Endodermal cell (in vitro differentiated cells): ENCODE measurements at regions not wholly inside any gene's neighbourhood (a gene's known extent, or its start where the extent isn't known, plus 50 kb on each side); places are given as distances from the start of the nearest gene placed in this dataset.

Source experiments
- DNase-seq: peaks from one replicate; pipeline ENCODE4 v3.0.0-alpha.2; 2017
- H3K27ac ChIP-seq: 2 replicates; pipeline ENCODE4 v1.5.1; 2013; ENCODE audit warnings: mild to moderate bottlenecking, low read depth, low read length, moderate library complexity
- H3K27me3 ChIP-seq: 2 replicates; pipeline ENCODE4 v1.6.1; 2013; ENCODE audit warnings: mild to moderate bottlenecking, low read length, moderate library complexity; ENCODE audit not compliant: insufficient read depth, control insufficient read depth, poor library complexity, severe bottlenecking
- H3K36me3 ChIP-seq: 2 replicates; pipeline ENCODE4 v1.7.0; 2013; ENCODE audit warnings: mild to moderate bottlenecking, low read length, moderate library complexity; ENCODE audit not compliant: control insufficient read depth, insufficient read depth
- H3K4me1 ChIP-seq: one replicate; pipeline ENCODE4 v1.7.0; 2013; ENCODE audit warnings: low read length; ENCODE audit not compliant: control insufficient read depth, insufficient read depth
- H3K4me3 ChIP-seq: 2 replicates; pipeline ENCODE4 v1.5.1; 2013; ENCODE audit warnings: mild to moderate bottlenecking, low read length, moderate library complexity
- H3K9ac ChIP-seq: 2 replicates; pipeline ENCODE4 v1.6.1; 2013; ENCODE audit warnings: mild to moderate bottlenecking, low read length, moderate library complexity; ENCODE audit not compliant: poor library complexity, severe bottlenecking; ENCODE audit errors: extremely low read depth
- H3K9me3 ChIP-seq: 2 replicates; pipeline ENCODE4 v1.6.1; 2013; ENCODE audit warnings: mild to moderate bottlenecking, low read length, moderate library complexity; ENCODE audit not compliant: control insufficient read depth
- H3K27ac Mint-ChIP-seq: 2 replicates; pipeline ENCODE4 v1.8.0; 2020; ENCODE audit warnings: mixed read lengths
- H3K27me3 Mint-ChIP-seq: 2 replicates; pipeline ENCODE4 v1.8.0; 2021; ENCODE audit warnings: mild to moderate bottlenecking, mixed read lengths; ENCODE audit not compliant: insufficient read depth
- H3K36me3 Mint-ChIP-seq: 2 replicates; pipeline ENCODE4 v1.8.0; 2020; ENCODE audit warnings: low read depth, mixed read lengths
- H3K4me1 Mint-ChIP-seq: 2 replicates; pipeline ENCODE4 v1.8.0; 2020; ENCODE audit warnings: mixed read lengths
- H3K4me3 Mint-ChIP-seq: 2 replicates; pipeline ENCODE4 v1.8.0; 2020; ENCODE audit warnings: mild to moderate bottlenecking, moderate library complexity, mixed read lengths
- H3K9me3 Mint-ChIP-seq: 2 replicates; pipeline ENCODE4 v1.8.0; 2020; ENCODE audit warnings: mild to moderate bottlenecking, mixed read lengths
- WGBS, 2 experiments: methylation state at CpG; one replicate each; pipeline versions ENCODE4 v1.1.5 to v1.1.7; 2013; ENCODE audit warnings: missing lambda C conversion rate in 2 of 2, mixed read lengths in 1 of 2; ENCODE audit not compliant: insufficient coverage in 1 of 2, insufficient read length in 1 of 2; 5-methylcytosine and 5-hydroxymethylcytosine counted together
- TF ChIP-seq, protein P1 (sequence below): fragments of 200-600 bp; sonication (generic); conservative IDR thresholded peaks from 2 replicates; pipeline ENCODE4 v1.5.0; 2021; ENCODE audit warnings: antibody characterized with exemption, mild to moderate bottlenecking

DNA sequence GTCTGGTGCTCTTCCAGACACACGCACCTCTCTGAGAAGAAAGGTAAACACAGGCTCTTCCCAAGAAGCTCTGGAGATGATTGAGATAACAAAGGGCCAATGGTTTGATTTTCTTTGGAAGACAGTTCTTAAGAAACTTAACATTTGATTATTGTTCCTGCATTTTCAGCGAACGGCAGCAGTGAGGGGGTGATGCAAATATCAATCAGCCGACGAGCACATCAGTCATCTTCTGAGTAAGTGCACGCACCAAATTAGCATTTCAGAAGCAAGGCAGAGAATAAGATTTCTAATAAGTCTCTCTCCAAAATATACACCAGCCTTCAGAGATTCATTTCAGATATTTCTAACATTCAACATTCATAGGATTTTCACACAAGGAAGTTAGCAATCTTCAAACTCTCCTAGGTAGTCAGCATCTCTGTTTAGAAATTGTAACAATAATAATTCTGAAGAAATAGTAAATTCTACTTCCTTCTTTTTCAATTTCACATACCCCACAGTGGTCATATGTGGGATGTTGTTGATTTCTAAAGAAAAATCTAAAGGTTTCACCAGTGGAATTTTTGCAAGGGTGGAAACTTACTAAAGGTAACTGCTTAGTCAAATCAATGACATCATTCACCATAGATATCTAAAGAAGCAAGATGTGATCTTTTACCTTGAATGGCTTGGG, 250.3 kb downstream of the SEC61B start:
- Mint-ChIP-seq H3K27ac (no peak overlapping the region), H3K9me3 (peaks cover 16% of the 10 kb centered on the region), H3K36me3 (no peaks in the 10 kb centered on the region), H3K4me1 (peaks cover 30% of the 10 kb centered on the region), H3K27me3 (no peaks in the 10 kb centered on the region), H3K4me3 (no peak overlapping the region)
- Histone ChIP-seq H3K9ac (no peak overlapping the region), H3K9me3 (no peaks in the 10 kb centered on the region), H3K4me1 (peaks cover 22% of the 10 kb centered on the region), H3K4me3 (no peak overlapping the region), H3K27me3 (no peaks in the 10 kb centered on the region), H3K27ac (no peak overlapping the region), H3K36me3 (no peaks in the 10 kb centered on the region)
- WGBS, 2 experiments = 86 to 88% methylated on average over 5 to 6 of the region's 6 CpGs
- no peak for DNase-seq
- TF ChIP-seq, protein P1, sequence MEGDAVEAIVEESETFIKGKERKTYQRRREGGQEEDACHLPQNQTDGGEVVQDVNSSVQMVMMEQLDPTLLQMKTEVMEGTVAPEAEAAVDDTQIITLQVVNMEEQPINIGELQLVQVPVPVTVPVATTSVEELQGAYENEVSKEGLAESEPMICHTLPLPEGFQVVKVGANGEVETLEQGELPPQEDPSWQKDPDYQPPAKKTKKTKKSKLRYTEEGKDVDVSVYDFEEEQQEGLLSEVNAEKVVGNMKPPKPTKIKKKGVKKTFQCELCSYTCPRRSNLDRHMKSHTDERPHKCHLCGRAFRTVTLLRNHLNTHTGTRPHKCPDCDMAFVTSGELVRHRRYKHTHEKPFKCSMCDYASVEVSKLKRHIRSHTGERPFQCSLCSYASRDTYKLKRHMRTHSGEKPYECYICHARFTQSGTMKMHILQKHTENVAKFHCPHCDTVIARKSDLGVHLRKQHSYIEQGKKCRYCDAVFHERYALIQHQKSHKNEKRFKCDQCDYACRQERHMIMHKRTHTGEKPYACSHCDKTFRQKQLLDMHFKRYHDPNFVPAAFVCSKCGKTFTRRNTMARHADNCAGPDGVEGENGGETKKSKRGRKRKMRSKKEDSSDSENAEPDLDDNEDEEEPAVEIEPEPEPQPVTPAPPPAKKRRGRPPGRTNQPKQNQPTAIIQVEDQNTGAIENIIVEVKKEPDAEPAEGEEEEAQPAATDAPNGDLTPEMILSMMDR = no peak

- no CpG with 5 or more reads among the region's 1 CpG for WGBS, 2 experiments
These were observed 250.8 kb downstream of the SEC61B start for GRCh38 chr9:99472916-99473245.

GRCh38 chr9:99474186-99474585, 252.1 kb downstream of the SEC61B start:
- H3K27ac Mint-ChIP-seq = no peak overlapping the region
- no peak overlapping the region for H3K9ac ChIP-seq
- H3K36me3 ChIP-seq = no peaks in the 10 kb centered on the region
- no peaks in the 10 kb centered on the region for H3K27me3 Mint-ChIP-seq
- TF ChIP-seq, protein P1 = no peak
- H3K9me3 ChIP-seq = no peaks in the 10 kb centered on the region
- DNase-seq = no peak
- H3K4me1 ChIP-seq = peaks cover 32% of the 10 kb centered on the region
- H3K4me3 Mint-ChIP-seq = no peak overlapping the region
- no peaks in the 10 kb centered on the region for H3K27me3 ChIP-seq
- peaks cover 44% of the 10 kb centered on the region for H3K4me1 Mint-ChIP-seq
- no peaks in the 10 kb centered on the region for H3K36me3 Mint-ChIP-seq
- H3K27ac ChIP-seq = no peak overlapping the region
- H3K4me3 ChIP-seq = no peak overlapping the region
- peaks cover 7% of the 10 kb centered on the region for H3K9me3 Mint-ChIP-seq

More at GRCh38 chr9:99472916-99473245, 250.8 kb downstream of the SEC61B start:
- Mint-ChIP-seq H3K36me3 (no peaks in the 10 kb centered on the region), H3K9me3 (peaks cover 14% of the 10 kb centered on the region), H3K27ac (no peak overlapping the region), H3K4me3 (no peak overlapping the region), H3K4me1 (peaks cover 34% of the 10 kb centered on the region), H3K27me3 (no peaks in the 10 kb centered on the region)
- TF ChIP-seq, protein P1 = no peak
- Histone ChIP-seq H3K9ac (no peak overlapping the region), H3K9me3 (no peaks in the 10 kb centered on the region), H3K4me1 (peaks cover 27% of the 10 kb centered on the region), H3K27me3 (no peaks in the 10 kb centered on the region), H3K36me3 (no peaks in the 10 kb centered on the region), H3K27ac (no peak overlapping the region), H3K4me3 (no peak overlapping the region)
- DNase-seq = no peak
